ENCODE measurements at regions not wholly inside any gene's neighbourhood (a gene's known extent, or its start where the extent isn't known, plus 50 kb on each side); places are given as distances from the start of the nearest gene placed in this dataset.
A peak's percentile ranks its signal among the peaks of the same experiment; 100 is the strongest.

- TF ChIP-seq EZH2phosphoT487 (IDR thresholded peaks at IDR 0.05) (no peak), EZH2 (IDR thresholded peaks at IDR 0.05) (no peak), CTCF (IDR thresholded peaks at IDR 0.05) (no peak)
- Mint-ChIP-seq H3K36me3 (peaks cover 14% of the 10 kb centered on the region), H3K4me1 (peaks cover 17% of the 10 kb centered on the region), H3K9me3 (peaks cover 3% of the 10 kb centered on the region), H3K27ac (no peak overlapping the region), H3K27me3 (ENCODE audit: insufficient read depth, low read depth) (no peaks in the 10 kb centered on the region), H3K4me3 (no peak overlapping the region)
- H3K79me2 ChIP-seq (ENCODE audit: low read depth), result no peaks in the 10 kb centered on the region
- DNase-seq (ENCODE audit: low spot score), result no peak
- H4K20me1 ChIP-seq (ENCODE audit: low read depth), result no peaks in the 10 kb centered on the region
- H3K4me3 ChIP-seq, result no peak overlapping the region
- H3K9ac ChIP-seq, result no peak overlapping the region
- peaks cover 6% of the 10 kb centered on the region for H3K4me1 ChIP-seq
- no peaks in the 10 kb centered on the region for H3F3A ChIP-seq (ENCODE audit: low read depth)
- H3K27me3 ChIP-seq, result no peaks in the 10 kb centered on the region
- H3K9me3 ChIP-seq (ENCODE audit: low read depth), result no peaks in the 10 kb centered on the region
- no peak overlapping the region for H3K4me2 ChIP-seq
- H3K27ac ChIP-seq, result no peak overlapping the region
- no peak overlapping the region for H2AFZ ChIP-seq (replicated peaks)
- H3K36me3 ChIP-seq, result no peaks in the 10 kb centered on the region
Observed at GRCh38 chr18:39702888-39703287, 2137.3 kb upstream of the CELF4 start.

GRCh38 chr18:39701839-39702238 is 2136.2 kb upstream of the CELF4 start:
- Histone ChIP-seq H3K4me1 (peaks cover 6% of the 10 kb centered on the region), H2AFZ (replicated peaks) (no peak overlapping the region), H3K4me2 (no peak overlapping the region), H3K27me3 (no peaks in the 10 kb centered on the region), H4K20me1 (ENCODE audit: low read depth) (no peaks in the 10 kb centered on the region), H3K79me2 (ENCODE audit: low read depth) (no peaks in the 10 kb centered on the region), H3K36me3 (no peaks in the 10 kb centered on the region), H3F3A (ENCODE audit: low read depth) (no peaks in the 10 kb centered on the region), H3K9ac (no peak overlapping the region), H3K4me3 (no peak overlapping the region), H3K9me3 (ENCODE audit: low read depth) (no peaks in the 10 kb centered on the region), H3K27ac (no peak overlapping the region)
- TF ChIP-seq EZH2 (IDR thresholded peaks at IDR 0.05) (no peak), CTCF (IDR thresholded peaks at IDR 0.05) (no peak), EZH2phosphoT487 (IDR thresholded peaks at IDR 0.05) (no peak)
- Mint-ChIP-seq H3K4me3 (no peak overlapping the region), H3K4me1 (peaks cover 17% of the 10 kb centered on the region), H3K27me3 (ENCODE audit: insufficient read depth, low read depth) (no peaks in the 10 kb centered on the region), H3K36me3 (peaks cover 14% of the 10 kb centered on the region), H3K27ac (no peak overlapping the region), H3K9me3 (peaks cover 3% of the 10 kb centered on the region)
- DNase-seq (ENCODE audit: low spot score), result no peak

- no peaks in the 10 kb centered on the region for H3K9me3 ChIP-seq (ENCODE audit: low read depth)
- no peak overlapping the region for H3K9ac ChIP-seq
- no peaks in the 10 kb centered on the region for H4K20me1 ChIP-seq (ENCODE audit: low read depth)
- H3K27ac Mint-ChIP-seq, result peak overlapping the region; percentile 70
- H3K4me2 ChIP-seq, result no peak overlapping the region
- peaks cover 17% of the 10 kb centered on the region for H3K4me1 Mint-ChIP-seq
- peaks cover 14% of the 10 kb centered on the region for H3K36me3 Mint-ChIP-seq
- H2AFZ ChIP-seq (replicated peaks), result no peak overlapping the region
- H3K4me3 Mint-ChIP-seq, result no peak overlapping the region
- no peaks in the 10 kb centered on the region for H3K79me2 ChIP-seq (ENCODE audit: low read depth)
- H3K27me3 Mint-ChIP-seq (ENCODE audit: insufficient read depth, low read depth), result no peaks in the 10 kb centered on the region
- H3K27ac ChIP-seq, result no peak overlapping the region
- TF ChIP-seq EZH2 (IDR thresholded peaks at IDR 0.05) (no peak), EZH2phosphoT487 (IDR thresholded peaks at IDR 0.05) (no peak), CTCF (IDR thresholded peaks at IDR 0.05) (no peak)
- H3F3A ChIP-seq (ENCODE audit: low read depth), result no peaks in the 10 kb centered on the region
- peaks cover 3% of the 10 kb centered on the region for H3K9me3 Mint-ChIP-seq
- peaks cover 6% of the 10 kb centered on the region for H3K4me1 ChIP-seq
- no peak overlapping the region for H3K4me3 ChIP-seq
- H3K27me3 ChIP-seq, result no peaks in the 10 kb centered on the region
- no peaks in the 10 kb centered on the region for H3K36me3 ChIP-seq
- peak; percentile 34 for DNase-seq (ENCODE audit: low spot score)
Observed at GRCh38 chr18:39701055-39701783, 2135.6 kb upstream of the CELF4 start.
